A673 (cell line): ENCODE measurements at regions not wholly inside any gene's neighbourhood (a gene's known extent, or its start where the extent isn't known, plus 50 kb on each side); places are given as distances from the start of the nearest gene placed in this dataset.

Experiments used
- BruUV-seq: library from RNA; stranded (reverse); fragments of 400-500 nt; replicated peaks from 2 replicates; lab custom pipeline; 2021; lab: Mats Ljungman, UMichigan
- CTCF ChIA-PET: fragments of 300-600 bp; sonication (Branson Sonifier 250); formaldehyde crosslinking; loops from one replicate; lab custom pipeline; 2022; ENCODE audit warnings: antibody characterized with exemption; lab: Charles Lee
- POLR2A ChIA-PET: fragments of 300-600 bp; sonication (Branson Sonifier 250); formaldehyde crosslinking; loops from one replicate; lab custom pipeline; 2022; ENCODE audit warnings: antibody characterized with exemption; ENCODE audit not compliant: low non-redundant PET; lab: Charles Lee
- DNase-seq: peaks from one replicate; pipeline ENCODE4 v3.0.0-alpha.2; 2015; ENCODE audit warnings: low spot score
- H3K27ac ChIP-seq: fragments of 200-600 bp; sonication (generic); 2 replicates; pipeline ENCODE4 v1.5.1; 2016; ENCODE audit warnings: mixed run types, low read depth, mild to moderate bottlenecking, mixed read lengths, antibody characterized with exemption, low read length; ENCODE audit not compliant: poor library complexity, severe bottlenecking
- H3K27me3 ChIP-seq: fragments of 200-600 bp; sonication (generic); replicated peaks from 2 replicates; pipeline ENCODE4 v1.6.1; 2017; ENCODE audit warnings: mixed run types, low read depth, mild to moderate bottlenecking, mixed read lengths, antibody characterized with exemption, low read length; ENCODE audit not compliant: insufficient read depth, poor library complexity
- H3K36me3 ChIP-seq: fragments of 200-600 bp; sonication (generic); 2 replicates; pipeline ENCODE4 v1.6.1; 2016; ENCODE audit warnings: mixed run types, mild to moderate bottlenecking, mixed read lengths, antibody characterized with exemption, low read length; ENCODE audit not compliant: insufficient read depth, poor library complexity, severe bottlenecking
- H3K4me1 ChIP-seq: fragments of 200-600 bp; sonication (generic); 2 replicates; pipeline ENCODE4 v1.6.1; 2017; ENCODE audit warnings: mixed run types, mild to moderate bottlenecking, mixed read lengths, antibody characterized with exemption, low read length; ENCODE audit not compliant: insufficient read depth, poor library complexity, severe bottlenecking
- H3K4me3 ChIP-seq: fragments of 200-600 bp; sonication (generic); 2 replicates; pipeline ENCODE4 v1.5.1; 2016; ENCODE audit warnings: low read depth, mixed run types, mild to moderate bottlenecking, mixed read lengths, low read length; ENCODE audit not compliant: poor library complexity, severe bottlenecking
- H3K9me3 ChIP-seq: fragments of 200-600 bp; sonication (generic); 2 replicates; pipeline ENCODE4 v1.6.1; 2016; ENCODE audit warnings: mixed run types, low read depth, mild to moderate bottlenecking, mixed read lengths, antibody characterized with exemption, low read length; ENCODE audit not compliant: poor library complexity, severe bottlenecking
- CTCF ChIP-seq: fragments of 300-800, 200-600 bp; sonication (generic); conservative IDR thresholded peaks from 2 replicates; pipeline ENCODE4 v1.5.1; 2017; ENCODE audit warnings: low read depth, mild to moderate bottlenecking, antibody characterized with exemption, low read length, moderate library complexity, mixed read lengths
- EZH2 ChIP-seq: fragments of 200-600 bp; sonication (generic); IDR thresholded peaks from 2 replicates; pipeline ENCODE4 v1.6.1; 2017; ENCODE audit warnings: borderline replicate concordance, low read depth, mild to moderate bottlenecking, mixed read lengths, antibody characterized with exemption, low read length; ENCODE audit not compliant: poor library complexity, severe bottlenecking
- intact Hi-C: fragments of 100-400 bp; cut with micrococcal nuclease; formaldehyde crosslinking; loops from one replicate; pipeline ENCODE4 v1.10.0; 2022; ENCODE audit not compliant: unreplicated experiment

DNA sequence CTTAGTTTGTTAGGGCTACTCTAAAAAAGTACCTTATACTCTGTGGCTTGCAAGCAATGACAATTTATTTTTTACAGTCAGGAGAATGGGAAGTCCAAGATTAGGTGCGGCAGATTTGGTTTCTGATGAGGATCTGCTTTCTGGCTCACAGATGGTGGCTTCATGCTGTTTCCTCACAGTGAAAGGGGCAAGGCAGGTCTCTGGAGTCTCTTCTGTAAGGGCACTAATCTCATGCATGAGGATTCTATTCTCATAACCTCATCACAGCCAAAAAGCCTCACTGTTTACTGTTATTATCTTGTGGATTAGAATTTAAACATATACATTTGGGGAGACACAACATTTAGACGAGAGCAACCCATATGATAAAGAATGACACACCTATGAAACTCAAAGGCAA is 1957.4 kb upstream of the SEL1L start:
- ChIA-PET POLR2A (no interaction called here), CTCF (no interaction called here)
- no peak overlapping the region for H3K27ac ChIP-seq
- H3K4me1 ChIP-seq = no peaks in the 10 kb centered on the region
- DNase-seq = no peak
- intact Hi-C loops = no loop called here
- no peaks in the 10 kb centered on the region for H3K9me3 ChIP-seq
- H3K27me3 ChIP-seq = no peaks in the 10 kb centered on the region
- BruUV-seq = no TSS peak
- no peak overlapping the region for H3K4me3 ChIP-seq
- TF ChIP-seq EZH2 (no peak), CTCF (no peak)
- H3K36me3 ChIP-seq = no peaks in the 10 kb centered on the region

GRCh38 chr14:83520837-83521236 is 1987.2 kb upstream of the SEL1L start:
- CTCF ChIA-PET = no interaction called here

GRCh38 chr14:83529531-83529930 is 1995.9 kb upstream of the SEL1L start:
- intact Hi-C loops = no loop called here
- ChIA-PET CTCF (no interaction called here), POLR2A (no interaction called here)
- TF ChIP-seq CTCF (no peak), EZH2 (no peak)
- Histone ChIP-seq H3K4me1 (no peaks in the 10 kb centered on the region), H3K27me3 (no peaks in the 10 kb centered on the region), H3K9me3 (no peaks in the 10 kb centered on the region), H3K27ac (no peak overlapping the region), H3K36me3 (no peaks in the 10 kb centered on the region), H3K4me3 (no peak overlapping the region)
- DNase-seq = no peak
- BruUV-seq = no TSS peak

More at GRCh38 chr14:83520837-83521236, 1987.2 kb upstream of the SEL1L start:
- H3K9me3 ChIP-seq = no peaks in the 10 kb centered on the region
- H3K4me1 ChIP-seq = no peaks in the 10 kb centered on the region
- no TSS peak for BruUV-seq
- no peaks in the 10 kb centered on the region for H3K27me3 ChIP-seq
- H3K4me3 ChIP-seq = no peak overlapping the region
- POLR2A ChIA-PET = no interaction called here
- H3K27ac ChIP-seq = no peak overlapping the region
- intact Hi-C loops = no loop called here
- TF ChIP-seq EZH2 = no peak
- TF ChIP-seq CTCF = no peak
- no peaks in the 10 kb centered on the region for H3K36me3 ChIP-seq
- DNase-seq = peak; percentile 5
